ENCODE measurements at regions not wholly inside any gene's neighbourhood (a gene's known extent, or its start where the extent isn't known, plus 50 kb on each side); places are given as distances from the start of the nearest gene placed in this dataset.

GRCh38 chr7:25963733-25964132, 188.3 kb upstream of the NFE2L3 start:
- Histone ChIP-seq H3K36me3 (ENCODE audit: insufficient read depth, low read length) (no peaks in the 10 kb centered on the region), H3K9me2 (ENCODE audit: insufficient read depth, low read length) (no peaks in the 10 kb centered on the region), H3K4me2 (ENCODE audit: low read length) (no peak overlapping the region), H3F3A (ENCODE audit: insufficient read depth, low read length, poor library complexity, severe bottlenecking) (no peaks in the 10 kb centered on the region), H3K4me3 (ENCODE audit: low read length) (no peak overlapping the region), H3K9ac (ENCODE audit: low read length) (no peak overlapping the region), H2AFZ (ENCODE audit: low read depth, low read length) (no peak overlapping the region), H4K20me1 (ENCODE audit: insufficient read depth) (no peaks in the 10 kb centered on the region), H3K9me3 (ENCODE audit: low read length) (no peaks in the 10 kb centered on the region), H3K27me3 (ENCODE audit: insufficient read depth, low read depth, low read length) (peaks cover 4% of the 10 kb centered on the region), H3K79me2 (replicated peaks; ENCODE audit: insufficient read depth, low read length) (no peaks in the 10 kb centered on the region), H3K27ac (ENCODE audit: low read length) (no peak overlapping the region)
- TF ChIP-seq EZH2 (IDR thresholded peaks at IDR 0.05; ENCODE audit: borderline replicate concordance, insufficient read depth, low read length, poor library complexity, severe bottlenecking) (no peak), EP300 (conservative IDR thresholded peaks at IDR 0.05; ENCODE audit: poor library complexity, severe bottlenecking) (no peak), CTCF (IDR thresholded peaks at IDR 0.05; ENCODE audit: poor library complexity, severe bottlenecking) (no peak), SMC3 (conservative IDR thresholded peaks at IDR 0.05; ENCODE audit: poor library complexity) (no peak), REST (IDR thresholded peaks at IDR 0.05; ENCODE audit: borderline replicate concordance) (no peak), TAF1 (IDR thresholded peaks at IDR 0.05; ENCODE audit: low read depth) (no peak), RAD21 (conservative IDR thresholded peaks at IDR 0.05) (no peak), MXI1 (conservative IDR thresholded peaks at IDR 0.05; ENCODE audit: poor library complexity, severe bottlenecking) (no peak), POLR2AphosphoS5 (IDR thresholded peaks at IDR 0.05) (no peak)

GRCh38 chr7:25964483-25964991, 187.5 kb upstream of the NFE2L3 start:
- Histone ChIP-seq H3K27me3 (ENCODE audit: insufficient read depth, low read depth, low read length) (peaks cover 1% of the 10 kb centered on the region), H3K9ac (ENCODE audit: low read length) (no peak overlapping the region), H3K4me3 (ENCODE audit: low read length) (no peak overlapping the region), H2AFZ (ENCODE audit: low read depth, low read length) (no peak overlapping the region), H4K20me1 (ENCODE audit: insufficient read depth) (no peaks in the 10 kb centered on the region), H3K36me3 (ENCODE audit: insufficient read depth, low read length) (no peaks in the 10 kb centered on the region), H3K9me2 (ENCODE audit: insufficient read depth, low read length) (no peaks in the 10 kb centered on the region), H3K27ac (ENCODE audit: low read length) (no peak overlapping the region), H3K79me2 (replicated peaks; ENCODE audit: insufficient read depth, low read length) (no peaks in the 10 kb centered on the region), H3K4me2 (ENCODE audit: low read length) (no peak overlapping the region), H3K9me3 (ENCODE audit: low read length) (no peaks in the 10 kb centered on the region), H3F3A (ENCODE audit: insufficient read depth, low read length, poor library complexity, severe bottlenecking) (no peaks in the 10 kb centered on the region)
- TF ChIP-seq RAD21 (conservative IDR thresholded peaks at IDR 0.05) (no peak), POLR2AphosphoS5 (IDR thresholded peaks at IDR 0.05) (no peak), EZH2 (IDR thresholded peaks at IDR 0.05; ENCODE audit: borderline replicate concordance, insufficient read depth, low read length, poor library complexity, severe bottlenecking) (no peak), CTCF (IDR thresholded peaks at IDR 0.05; ENCODE audit: poor library complexity, severe bottlenecking) (no peak), SMC3 (conservative IDR thresholded peaks at IDR 0.05; ENCODE audit: poor library complexity) (no peak), TAF1 (IDR thresholded peaks at IDR 0.05; ENCODE audit: low read depth) (no peak), REST (IDR thresholded peaks at IDR 0.05; ENCODE audit: borderline replicate concordance) (no peak), MXI1 (conservative IDR thresholded peaks at IDR 0.05; ENCODE audit: poor library complexity, severe bottlenecking) (no peak), EP300 (conservative IDR thresholded peaks at IDR 0.05; ENCODE audit: poor library complexity, severe bottlenecking) (no peak)

Measured in neural cell (in vitro differentiated cells).